Stimulated activated CD4-positive, alpha-beta T cell treated with anti-CD3 and anti-CD28 coated beads, Interleukin-2, amount 100 ng/mL, for 24 hours (primary cell): ENCODE measurements at regions not wholly inside any gene's neighbourhood (a gene's known extent, or its start where the extent isn't known, plus 50 kb on each side); places are given as distances from the start of the nearest gene placed in this dataset.
"Not testable (repeated sequence)": the region's sequence is repeated elsewhere in the genome, so short reads cannot be mapped to it uniquely, and the experiment has no call there.

Experiments used
- DNase-seq, 2 donors: peaks; one replicate each; pipeline ENCODE4 v3.0.0-alpha.2; 2020

DNA sequence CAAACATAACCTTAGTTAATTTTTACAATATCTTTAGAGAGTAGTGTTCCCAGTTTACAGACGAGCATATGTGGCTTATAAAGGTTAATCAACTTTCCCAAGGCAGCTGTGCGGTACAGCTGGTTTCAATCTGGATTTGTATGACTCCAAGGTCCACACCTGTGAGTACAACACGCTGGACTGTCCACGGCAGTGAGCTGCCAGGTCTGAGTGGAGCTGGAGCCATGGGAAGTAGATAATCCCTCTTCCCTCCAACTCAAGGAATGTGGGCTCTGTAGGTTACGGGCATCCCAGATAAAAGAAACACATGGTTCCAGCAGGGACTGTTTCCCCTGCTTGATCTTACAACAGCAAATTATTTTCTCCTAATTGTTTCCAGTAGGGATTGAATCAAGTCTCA is 102.2 kb downstream of the SOD2 start:
- no peak for DNase-seq

DNA sequence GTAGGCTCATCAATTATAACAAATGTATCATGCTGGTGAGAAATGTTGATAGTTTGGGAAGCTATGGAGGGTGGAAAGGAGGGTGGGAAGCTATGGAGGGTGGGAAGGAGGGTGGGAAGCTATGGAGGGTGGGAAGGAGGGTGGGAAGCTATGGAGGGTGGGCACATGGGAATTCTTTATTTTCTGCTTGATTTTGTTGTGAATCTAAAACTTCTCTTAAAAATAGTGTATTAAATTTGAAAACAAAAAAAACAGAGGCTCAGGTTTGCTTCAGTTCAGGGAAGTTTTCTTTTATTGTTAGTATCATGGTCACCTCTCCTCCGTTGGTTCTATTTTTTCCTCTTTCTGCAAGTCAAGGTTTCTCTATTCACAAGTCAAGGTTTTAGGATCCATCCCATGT is 106.4 kb downstream of the SOD2 start:
- DNase-seq = no peak

DNA sequence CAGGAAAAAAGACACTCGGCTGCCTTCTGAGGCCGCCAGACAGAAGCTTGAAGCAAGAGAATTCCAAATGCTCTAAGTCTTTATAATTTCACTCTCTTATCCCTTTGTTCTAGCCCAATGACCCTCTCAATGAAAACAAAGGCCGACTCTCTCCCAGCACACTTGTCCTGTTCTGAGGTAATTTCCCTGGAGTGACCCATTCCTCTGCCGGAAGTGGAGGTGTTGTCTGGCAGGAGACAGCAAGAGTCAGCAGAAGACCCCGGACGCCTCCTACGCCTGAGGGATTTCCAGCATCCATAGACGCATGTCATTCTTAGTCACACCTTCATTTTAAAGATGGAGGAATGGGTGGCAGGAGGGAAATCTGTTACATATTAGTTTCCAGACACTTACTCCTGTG is 110.3 kb downstream of the SOD2 start:
- DNase-seq = no peak

GRCh38 chr6:159578629-159579028 is 114.4 kb downstream of the SOD2 start:
- DNase-seq = no peak

DNA sequence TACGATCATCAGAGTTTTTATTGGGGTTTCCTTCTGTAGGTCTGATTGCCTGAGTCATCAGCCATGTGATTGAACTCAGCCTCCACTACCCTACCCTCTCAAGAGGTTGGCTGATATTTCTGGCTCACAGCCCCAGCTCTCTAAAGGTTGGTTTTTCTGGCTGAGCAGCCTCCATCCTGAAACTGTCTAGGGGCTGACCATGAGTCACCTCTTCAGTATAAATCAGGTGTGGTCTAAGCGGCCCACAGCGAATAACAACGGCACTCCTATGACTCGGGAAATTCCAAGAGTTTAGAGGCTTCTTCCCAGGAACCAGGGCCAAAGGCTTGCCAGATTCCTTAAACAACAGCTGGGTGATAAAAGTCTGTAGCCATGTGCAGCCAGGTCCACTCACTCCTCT is 115.5 kb downstream of the SOD2 start:
- no peak for DNase-seq

- DNase-seq = no peak
Observed at GRCh38 chr6:159572439-159573110, 120.5 kb downstream of the SOD2 start.

DNA sequence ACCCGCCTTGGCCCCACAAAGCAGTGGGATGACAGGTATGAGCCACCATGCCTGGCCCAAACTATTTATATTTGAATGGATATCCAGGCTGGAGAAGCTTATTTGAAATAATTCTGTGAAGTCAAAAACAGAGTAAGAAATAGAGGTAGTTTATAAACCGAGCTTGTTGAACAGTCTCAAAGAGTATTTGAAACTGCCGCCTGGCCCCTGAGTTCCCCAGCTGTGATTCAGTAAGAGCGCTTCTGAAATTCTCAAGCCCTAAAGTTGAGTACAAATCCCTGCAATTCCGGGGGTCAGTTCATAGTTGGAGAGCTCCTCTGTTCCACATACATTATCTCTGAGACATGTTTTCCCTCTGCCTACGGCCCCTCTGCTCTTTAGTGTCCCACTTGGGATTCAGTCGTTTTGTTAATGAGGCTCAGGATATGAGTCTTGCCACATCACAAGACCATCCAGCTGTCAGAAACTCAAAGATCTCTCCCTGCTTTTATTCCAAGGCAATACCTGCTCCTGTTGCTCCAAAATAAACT is 127.8 kb downstream of the SOD2 start:
- no peak for DNase-seq

GRCh38 chr6:159564456-159564855 is 128.6 kb downstream of the SOD2 start:
- DNase-seq = no peak

DNA sequence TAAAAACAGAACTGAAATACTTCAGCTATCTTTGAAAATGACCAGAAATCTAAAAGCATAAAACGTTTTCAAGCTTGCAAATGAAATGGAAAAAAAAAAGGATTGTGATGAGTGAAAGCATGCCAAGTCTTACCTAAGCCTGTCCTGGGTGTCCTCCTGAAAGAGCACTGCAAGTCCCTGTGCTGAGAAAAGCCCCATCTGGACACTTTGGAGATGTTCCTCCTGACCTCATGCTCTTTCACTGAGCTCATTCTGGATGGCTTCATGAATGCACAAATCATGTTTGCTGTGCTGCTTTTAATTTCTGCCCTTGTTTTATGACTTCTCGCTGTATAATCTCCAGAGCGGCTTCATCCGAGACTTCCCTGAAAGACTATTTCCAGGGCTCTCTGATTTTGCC is 136.0 kb downstream of the SOD2 start:
- DNase-seq = no peak

DNA sequence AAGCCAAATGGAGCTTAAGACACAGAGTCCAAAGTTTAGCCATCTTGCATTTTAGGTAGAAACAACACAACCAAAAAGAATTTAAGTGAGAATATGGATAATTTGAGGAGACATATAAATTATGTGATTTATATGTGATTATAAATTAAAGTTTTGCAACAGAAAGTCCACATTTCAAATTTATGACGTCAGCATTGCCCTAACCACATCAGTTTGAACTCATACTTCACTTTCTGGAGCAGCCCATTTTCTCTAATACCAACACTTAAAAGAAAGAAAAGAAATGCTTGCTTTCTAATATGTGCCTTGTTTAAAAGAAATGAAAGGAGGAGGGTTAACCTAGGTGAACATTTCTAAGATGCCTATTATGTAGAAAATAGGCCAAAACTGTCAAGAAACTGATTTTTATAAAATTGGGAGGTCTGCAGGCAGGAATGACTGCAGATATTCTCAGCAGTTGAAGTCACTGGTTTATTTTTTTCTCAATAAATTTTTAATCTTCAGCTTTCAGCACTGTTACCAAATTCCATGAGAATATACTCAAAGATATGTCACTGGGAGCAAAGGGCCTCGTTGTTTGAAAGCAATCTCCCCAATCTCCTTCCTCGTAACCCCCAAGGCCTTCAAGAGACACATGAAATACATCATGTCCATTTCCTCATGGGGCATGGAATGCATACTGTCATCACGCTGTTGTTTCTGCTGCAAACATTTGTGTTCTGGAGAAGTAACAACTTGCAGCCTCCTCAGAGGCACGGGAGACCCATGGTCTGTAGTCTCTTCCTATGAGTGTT is 137.8 kb downstream of the SOD2 start:
- DNase-seq = no peak

- DNase-seq = no peak
Observed at GRCh38 chr6:159541296-159541695, 151.7 kb downstream of the SOD2 start.

GRCh38 chr6:159540883-159541282 is 152.2 kb downstream of the SOD2 start:
- DNase-seq = no peak

GRCh38 chr6:159540152-159540551 is 152.9 kb downstream of the SOD2 start:
- peak in 1 of 2 donors; percentile 14 for DNase-seq

DNA sequence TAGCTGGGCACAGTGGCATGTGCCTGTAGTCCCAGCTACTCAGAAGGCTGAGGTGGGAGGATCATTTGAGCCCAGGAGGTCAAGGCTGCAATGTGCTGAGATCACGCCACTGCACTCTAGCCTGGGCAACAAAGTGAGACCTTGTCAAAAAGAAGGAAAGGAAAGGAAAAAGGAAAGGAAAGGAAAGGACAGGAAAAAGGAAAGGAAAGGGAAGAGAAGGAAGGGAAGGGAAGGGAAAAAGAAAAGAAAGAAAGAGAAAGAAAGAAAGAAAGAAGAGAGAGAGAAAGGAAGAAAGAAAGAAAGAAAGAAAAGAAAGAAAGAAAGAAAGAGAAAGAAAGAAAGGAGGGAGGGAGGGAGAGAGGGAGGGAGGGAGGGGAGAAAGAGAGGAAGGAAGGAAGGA is 155.0 kb downstream of the SOD2 start:
- DNase-seq = not testable (repeated sequence)

GRCh38 chr6:159535656-159536350 is 157.2 kb downstream of the SOD2 start:
- DNase-seq = no peak

GRCh38 chr6:159533568-159533967 is 159.5 kb downstream of the SOD2 start:
- no peak for DNase-seq

GRCh38 chr6:159533016-159533415 is 160.0 kb downstream of the SOD2 start:
- no peak for DNase-seq

DNA sequence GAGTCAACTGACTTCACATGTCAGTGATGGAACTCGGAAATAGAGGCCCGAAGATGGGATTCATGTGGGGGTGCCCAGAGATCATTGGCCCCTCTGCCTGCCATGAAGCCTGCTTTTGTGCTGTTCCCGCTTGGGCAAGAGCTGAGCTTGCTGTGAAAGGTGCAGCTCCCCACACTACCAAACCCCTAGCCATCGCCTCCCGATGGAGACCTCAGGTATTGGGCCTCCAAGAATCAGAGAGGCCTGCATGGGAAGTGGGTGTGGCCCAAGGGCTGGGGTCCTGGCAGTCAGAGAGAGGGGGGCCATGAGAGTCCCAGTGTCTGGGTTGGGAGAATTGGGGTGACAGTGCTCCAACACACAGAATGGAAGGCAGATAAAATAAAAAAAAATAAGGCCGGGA is 160.9 kb downstream of the SOD2 start:
- DNase-seq = no peak

DNA sequence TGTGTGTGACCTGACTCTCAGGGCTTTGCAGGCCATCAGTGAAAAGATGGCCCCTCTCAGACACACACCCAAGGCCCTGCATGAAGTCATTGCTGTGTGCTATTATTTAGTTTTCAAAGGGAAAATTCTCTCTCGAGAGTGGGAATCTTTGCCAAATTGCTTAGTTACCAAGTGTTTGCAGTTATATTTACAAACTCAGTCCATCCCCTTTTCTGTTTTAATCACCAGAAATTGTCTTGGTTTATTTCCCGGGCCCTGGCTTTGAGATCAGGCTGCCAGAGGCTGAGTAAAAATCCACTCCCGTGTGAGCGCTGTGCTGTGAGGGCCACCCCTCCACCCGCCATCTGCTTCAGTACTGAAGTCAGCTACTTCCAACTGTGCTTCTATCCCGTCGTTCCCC is 163.1 kb downstream of the SOD2 start:
- no peak for DNase-seq

- no peak for DNase-seq
Observed at GRCh38 chr6:159527351-159527750, 165.7 kb downstream of the SOD2 start.

DNA sequence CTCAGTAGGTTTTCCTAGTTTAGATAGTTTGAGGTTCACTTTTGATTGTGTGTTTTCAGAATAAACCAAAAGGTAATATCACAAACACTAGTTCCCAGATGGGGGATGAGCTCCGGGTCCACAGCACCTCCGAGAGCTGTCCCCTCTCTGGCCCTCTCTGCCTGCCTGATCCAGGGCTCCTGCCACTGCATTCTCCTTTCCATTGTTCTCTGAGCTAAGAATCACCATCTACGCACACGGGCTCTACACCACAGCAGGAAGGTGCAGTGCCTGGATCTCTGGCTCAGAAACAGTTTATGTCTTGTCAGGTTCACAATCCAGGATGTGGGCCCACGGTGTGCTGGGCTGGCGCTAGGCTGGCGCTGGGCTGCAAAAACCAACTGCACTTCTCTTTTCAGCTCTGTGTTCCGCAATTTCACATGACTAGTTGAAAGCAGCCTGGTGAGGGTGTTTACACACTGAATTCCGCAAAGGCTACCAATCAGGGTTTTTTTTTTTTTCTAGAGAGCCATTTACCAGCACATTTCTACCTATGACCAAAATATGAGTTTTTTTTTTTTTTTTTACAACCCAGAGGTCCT is 167.5 kb downstream of the SOD2 start:
- no peak for DNase-seq

- DNase-seq = no peak
Observed at GRCh38 chr6:159522877-159523547, 170.0 kb downstream of the SOD2 start.

GRCh38 chr6:159521962-159522361 is 171.1 kb downstream of the SOD2 start:
- DNase-seq = no peak
